Activated CD4-positive, alpha-beta T cell treated with anti-CD3 and anti-CD28 coated beads, Interleukin-2, amount 10 ng/mL, durations not matched to agents 24 days and 14 days (primary cell): ENCODE measurements at regions not wholly inside any gene's neighbourhood (a gene's known extent, or its start where the extent isn't known, plus 50 kb on each side); places are given as distances from the start of the nearest gene placed in this dataset.
"Not testable (repeated sequence)": the region's sequence is repeated elsewhere in the genome, so short reads cannot be mapped to it uniquely, and the experiment has no call there.

ENCODE experiments used
- DNase-seq: peaks from one replicate; pipeline ENCODE4 v3.0.0; 2022
- H3K27ac Mint-ChIP-seq: one replicate; pipeline ENCODE4 v1.8.0; 2022; ENCODE audit warnings: mild to moderate bottlenecking, mixed read lengths
- H3K27me3 Mint-ChIP-seq: one replicate; pipeline ENCODE4 v1.8.0; 2022; ENCODE audit warnings: mixed read lengths
- H3K36me3 Mint-ChIP-seq: one replicate; pipeline ENCODE4 v1.8.0; 2022; ENCODE audit warnings: low read depth, mild to moderate bottlenecking, mixed read lengths
- H3K4me1 Mint-ChIP-seq: one replicate; pipeline ENCODE4 v1.8.0; 2021; ENCODE audit warnings: mixed read lengths
- H3K4me3 Mint-ChIP-seq: one replicate; pipeline ENCODE4 v1.8.0; 2022; ENCODE audit warnings: mild to moderate bottlenecking, moderate library complexity, mixed read lengths
- H3K9me3 Mint-ChIP-seq: one replicate; pipeline ENCODE4 v1.8.0; 2021; ENCODE audit warnings: mixed read lengths
- intact Hi-C: fragments of 100-400 bp; cut with micrococcal nuclease; formaldehyde crosslinking; loops from one replicate; pipeline ENCODE4 v1.15.1; 2023

- H3K36me3 Mint-ChIP-seq, result no peaks in the 10 kb centered on the region
- H3K27me3 Mint-ChIP-seq, result no peaks in the 10 kb centered on the region
- intact Hi-C loops, result no loop called here
- DNase-seq, result no peak
- no peak overlapping the region for H3K27ac Mint-ChIP-seq
- H3K9me3 Mint-ChIP-seq, result no peaks in the 10 kb centered on the region
- H3K4me1 Mint-ChIP-seq, result no peaks in the 10 kb centered on the region
- H3K4me3 Mint-ChIP-seq, result no peak overlapping the region
Measured at GRCh38 chr18:73101977-73102376, 234.2 kb upstream of the NETO1 start.

- DNase-seq, H3K27me3 Mint-ChIP-seq, intact Hi-C loops: not testable (repeated sequence)
Measured at GRCh38 chr18:73101491-73101890, 233.7 kb upstream of the NETO1 start.

GRCh38 chr18:73099759-73100158 lies 232.0 kb upstream of the NETO1 start:
- Mint-ChIP-seq H3K9me3 (no peaks in the 10 kb centered on the region), H3K27me3 (no peaks in the 10 kb centered on the region)
- intact Hi-C loops, result no loop called here

More at GRCh38 chr18:73101491-73101890, 233.7 kb upstream of the NETO1 start:
- H3K27ac Mint-ChIP-seq, H3K9me3 Mint-ChIP-seq, H3K4me3 Mint-ChIP-seq, H3K36me3 Mint-ChIP-seq, H3K4me1 Mint-ChIP-seq: not testable (repeated sequence)

GRCh38 chr18:73093687-73094250 lies 226.0 kb upstream of the NETO1 start:
- intact Hi-C loops, result no loop called here
- Mint-ChIP-seq H3K27me3 (no peaks in the 10 kb centered on the region), H3K36me3 (no peaks in the 10 kb centered on the region), H3K27ac (no peak overlapping the region), H3K4me1 (no peaks in the 10 kb centered on the region), H3K9me3 (no peaks in the 10 kb centered on the region), H3K4me3 (no peak overlapping the region)
- DNase-seq, result no peak

More at GRCh38 chr18:73099759-73100158, 232.0 kb upstream of the NETO1 start:
- Mint-ChIP-seq H3K4me3 (no peak overlapping the region), H3K27ac (no peak overlapping the region), H3K36me3 (no peaks in the 10 kb centered on the region), H3K4me1 (no peaks in the 10 kb centered on the region)
- no peak for DNase-seq

GRCh38 chr18:73088445-73088844 lies 220.7 kb upstream of the NETO1 start:
- Mint-ChIP-seq H3K27me3 (no peaks in the 10 kb centered on the region), H3K9me3 (no peaks in the 10 kb centered on the region), H3K36me3 (no peaks in the 10 kb centered on the region), H3K4me1 (no peaks in the 10 kb centered on the region), H3K4me3 (no peak overlapping the region), H3K27ac (no peak overlapping the region)
- intact Hi-C loops, result no loop called here
- no peak for DNase-seq

GRCh38 chr18:73087282-73087977 lies 219.6 kb upstream of the NETO1 start:
- no peaks in the 10 kb centered on the region for H3K4me1 Mint-ChIP-seq
- no peak overlapping the region for H3K4me3 Mint-ChIP-seq
- H3K27me3 Mint-ChIP-seq, result no peaks in the 10 kb centered on the region
- DNase-seq, result no peak
- no peak overlapping the region for H3K27ac Mint-ChIP-seq
- no peaks in the 10 kb centered on the region for H3K9me3 Mint-ChIP-seq
- intact Hi-C loops, result no loop called here
- no peaks in the 10 kb centered on the region for H3K36me3 Mint-ChIP-seq

- H3K4me1 Mint-ChIP-seq, result no peaks in the 10 kb centered on the region
- H3K27ac Mint-ChIP-seq, result no peak overlapping the region
- no peak for DNase-seq
- intact Hi-C loops, result no loop called here
- H3K36me3 Mint-ChIP-seq, result no peaks in the 10 kb centered on the region
- no peaks in the 10 kb centered on the region for H3K27me3 Mint-ChIP-seq
- H3K9me3 Mint-ChIP-seq, result no peaks in the 10 kb centered on the region
- no peak overlapping the region for H3K4me3 Mint-ChIP-seq
Measured at GRCh38 chr18:73079920-73080319, 212.1 kb upstream of the NETO1 start.

- no peaks in the 10 kb centered on the region for H3K27me3 Mint-ChIP-seq
- no peak overlapping the region for H3K4me3 Mint-ChIP-seq
- intact Hi-C loops, result no loop called here
- H3K4me1 Mint-ChIP-seq, result no peaks in the 10 kb centered on the region
- H3K36me3 Mint-ChIP-seq, result no peaks in the 10 kb centered on the region
- no peak overlapping the region for H3K27ac Mint-ChIP-seq
- no peak for DNase-seq
- H3K9me3 Mint-ChIP-seq, result no peaks in the 10 kb centered on the region
Measured at GRCh38 chr18:73060666-73061288, 193.0 kb upstream of the NETO1 start.

GRCh38 chr18:73059280-73059679 lies 191.5 kb upstream of the NETO1 start:
- no peak overlapping the region for H3K27ac Mint-ChIP-seq
- intact Hi-C loops, result no loop called here
- no peak for DNase-seq
- H3K4me3 Mint-ChIP-seq, result no peak overlapping the region
- H3K36me3 Mint-ChIP-seq, result no peaks in the 10 kb centered on the region
- H3K9me3 Mint-ChIP-seq, result no peaks in the 10 kb centered on the region
- H3K27me3 Mint-ChIP-seq, result no peaks in the 10 kb centered on the region
- H3K4me1 Mint-ChIP-seq, result no peaks in the 10 kb centered on the region

GRCh38 chr18:73047688-73048087 lies 179.9 kb upstream of the NETO1 start:
- no peaks in the 10 kb centered on the region for H3K9me3 Mint-ChIP-seq
- H3K36me3 Mint-ChIP-seq, result no peaks in the 10 kb centered on the region
- no peak overlapping the region for H3K27ac Mint-ChIP-seq
- DNase-seq, result no peak
- no peaks in the 10 kb centered on the region for H3K4me1 Mint-ChIP-seq
- H3K27me3 Mint-ChIP-seq, result no peaks in the 10 kb centered on the region
- H3K4me3 Mint-ChIP-seq, result no peak overlapping the region
- intact Hi-C loops, result no loop called here

GRCh38 chr18:73045037-73045436 lies 177.2 kb upstream of the NETO1 start:
- Mint-ChIP-seq H3K4me3 (no peak overlapping the region), H3K27me3 (no peaks in the 10 kb centered on the region), H3K4me1 (no peaks in the 10 kb centered on the region), H3K36me3 (no peaks in the 10 kb centered on the region), H3K27ac (no peak overlapping the region), H3K9me3 (no peaks in the 10 kb centered on the region)
- intact Hi-C loops, result no loop called here
- no peak for DNase-seq

GRCh38 chr18:73043611-73044010 lies 175.8 kb upstream of the NETO1 start:
- no peaks in the 10 kb centered on the region for H3K27me3 Mint-ChIP-seq
- no peak for DNase-seq
- H3K9me3 Mint-ChIP-seq, result no peaks in the 10 kb centered on the region
- intact Hi-C loops, result no loop called here
- no peaks in the 10 kb centered on the region for H3K36me3 Mint-ChIP-seq
- H3K4me3 Mint-ChIP-seq, result no peak overlapping the region
- H3K27ac Mint-ChIP-seq, result no peak overlapping the region
- no peaks in the 10 kb centered on the region for H3K4me1 Mint-ChIP-seq

- DNase-seq, result no peak
- Mint-ChIP-seq H3K36me3 (no peaks in the 10 kb centered on the region), H3K9me3 (no peaks in the 10 kb centered on the region), H3K27ac (no peak overlapping the region), H3K4me1 (no peaks in the 10 kb centered on the region), H3K4me3 (no peak overlapping the region), H3K27me3 (no peaks in the 10 kb centered on the region)
- intact Hi-C loops, result no loop called here
Measured at GRCh38 chr18:73043211-73043610, 175.4 kb upstream of the NETO1 start.

- no peak overlapping the region for H3K4me3 Mint-ChIP-seq
- no peaks in the 10 kb centered on the region for H3K9me3 Mint-ChIP-seq
- no peaks in the 10 kb centered on the region for H3K36me3 Mint-ChIP-seq
- H3K4me1 Mint-ChIP-seq, result no peaks in the 10 kb centered on the region
- intact Hi-C loops, result no loop called here
- DNase-seq, result no peak
- H3K27me3 Mint-ChIP-seq, result no peaks in the 10 kb centered on the region
- H3K27ac Mint-ChIP-seq, result no peak overlapping the region
Measured at GRCh38 chr18:73040247-73040646, 172.5 kb upstream of the NETO1 start.
